GM12878 (cell line): ENCODE measurements at regions not wholly inside any gene's neighbourhood (a gene's known extent, or its start where the extent isn't known, plus 50 kb on each side); places are given as distances from the start of the nearest gene placed in this dataset.

Experiments used
- ATAC-seq: fragments of 200-7000 bp; cut with Tn5 transposase; 3 replicates; pipeline ENCODE4 v1.9.1; 2020; ENCODE audit warnings: mild to moderate bottlenecking, moderate library complexity
- BruUV-seq: library from RNA; stranded (reverse); fragments of 400-500 nt; replicated peaks from 2 replicates; lab custom pipeline; 2021; lab: Mats Ljungman, UMichigan
- CTCF ChIA-PET: fragments of 300-600 bp; sonication (Branson Sonifier 250); formaldehyde crosslinking; extraction: SDS; loops from one replicate; lab custom pipeline; 2021; ENCODE audit warnings: inconsistent platforms; lab: Yijun Ruan, JAX
- POLR2A ChIA-PET: fragments of 350-600 bp; formaldehyde crosslinking; extraction: SDS; loops from one replicate; lab custom pipeline; 2021; ENCODE audit warnings: inconsistent platforms; lab: Charles Lee
- RAD21 ChIA-PET: fragments of 300-600 bp; sonication (Branson Sonifier 250); formaldehyde crosslinking; loops from one replicate; lab custom pipeline; 2023; ENCODE audit warnings: antibody characterized with exemption; ENCODE audit not compliant: unreplicated experiment; lab: Charles Lee
- SMC1A ChIA-PET: fragments of 300-600 bp; sonication (Branson Sonifier 250); formaldehyde crosslinking; loops from one replicate; lab custom pipeline; 2023; ENCODE audit not compliant: unreplicated experiment, uncharacterized antibody; lab: Charles Lee
- DNase-seq: peaks from one replicate; pipeline ENCODE4 v3.0.0-alpha.2; 2011; ENCODE audit warnings: low read depth, low spot score
- FAIRE-seq: peaks from 3 replicates; lab custom pipeline; 2011; peaks lifted over from hg19 to GRCh38; lab: Jason Lieb, UNC
- H2AFZ ChIP-seq: 2 replicates; pipeline ENCODE4 v1.6.0; 2011; ENCODE audit warnings: low read depth, low read length, control low read depth; ENCODE audit not compliant: control insufficient read depth
- H3K27ac ChIP-seq: 2 replicates; pipeline ENCODE4 v1.5.1; 2011; ENCODE audit warnings: control low read depth; ENCODE audit not compliant: control insufficient read depth, insufficient read depth
- H3K27me3 ChIP-seq, 2 experiments: replicated peaks in 1 of 2; 2 replicates each; pipeline versions ENCODE4 v1.6.0 to v1.6.1; 2011; ENCODE audit warnings: low read length in 1 of 2; ENCODE audit not compliant: control insufficient read depth in 2 of 2, insufficient read depth in 2 of 2
- H3K36me3 ChIP-seq, 2 experiments: 2 replicates each; pipeline ENCODE4 v1.5.1; 2011; ENCODE audit warnings: low read length in 1 of 2; ENCODE audit not compliant: control insufficient read depth in 2 of 2, insufficient read depth in 2 of 2
- H3K4me1 ChIP-seq: 2 replicates; pipeline ENCODE4 v1.6.1; 2011; ENCODE audit warnings: mild to moderate bottlenecking, low read length, moderate library complexity, mixed read lengths; ENCODE audit not compliant: control insufficient read depth, insufficient read depth
- H3K4me2 ChIP-seq: 2 replicates; pipeline ENCODE4 v1.6.0; 2011; ENCODE audit warnings: control low read depth; ENCODE audit not compliant: control insufficient read depth, insufficient read depth
- H3K4me3 ChIP-seq: fragments of 200-600 bp; sonication (generic); 2 replicates; pipeline ENCODE4 v1.5.1; 2016
- H3K79me2 ChIP-seq: 2 replicates; pipeline ENCODE4 v1.6.0; 2011; ENCODE audit warnings: low read length; ENCODE audit not compliant: control insufficient read depth, insufficient read depth
- H3K9ac ChIP-seq: 2 replicates; pipeline ENCODE4 v1.8.0; 2011; ENCODE audit warnings: low read length, control low read depth, mixed read lengths; ENCODE audit not compliant: control insufficient read depth, insufficient read depth
- H3K9me3 ChIP-seq: replicated peaks from 3 replicates; pipeline ENCODE4 v1.5.1; 2011; ENCODE audit warnings: mild to moderate bottlenecking, low read length; ENCODE audit not compliant: control insufficient read depth, insufficient read depth
- H4K20me1 ChIP-seq: 2 replicates; pipeline ENCODE4 v1.6.0; 2011; ENCODE audit not compliant: control insufficient read depth, insufficient read depth
- BCL11A ChIP-seq: IDR thresholded peaks from 2 replicates; pipeline ENCODE4 v1.6.1; 2011; ENCODE audit warnings: low read depth, low read length
- CEBPB ChIP-seq, 2 experiments: fragments of 150-350 bp in 1 of 2; IDR thresholded peaks; 2 replicates each; pipeline ENCODE4 v1.6.1; 2012 to 2014; ENCODE audit warnings: low read depth in 2 of 2, low read length in 2 of 2, borderline replicate concordance in 1 of 2, inconsistent platforms in 1 of 2
- CREB1 ChIP-seq: IDR thresholded peaks from 2 replicates; pipeline ENCODE4 v1.6.1; 2012; ENCODE audit warnings: low read depth, mild to moderate bottlenecking, inconsistent platforms
- EP300 ChIP-seq, 2 experiments: fragments of 150-350 bp in 1 of 2; IDR thresholded peaks; 2 replicates each; pipeline ENCODE4 v1.6.1; 2011 to 2012; ENCODE audit warnings: low read depth in 2 of 2, low read length in 2 of 2, borderline replicate concordance in 1 of 2, improper control_type of control experiment in 1 of 2, inconsistent platforms in 1 of 2; ENCODE audit not compliant: control insufficient read depth in 1 of 2
- GATAD2B ChIP-seq: fragments of 450-650 bp; conservative IDR thresholded peaks from 2 replicates; pipeline ENCODE4 v1.6.1; 2017; ENCODE audit warnings: low read depth, mild to moderate bottlenecking, moderate library complexity
- JUND ChIP-seq: IDR thresholded peaks from 2 replicates; pipeline ENCODE4 v1.6.1; 2012; ENCODE audit warnings: low read depth, mild to moderate bottlenecking, low read length, improper control_type of control experiment, moderate library complexity
- MYB ChIP-seq: fragments of 150-350 bp; IDR thresholded peaks from 2 replicates; pipeline ENCODE4 v1.6.1; 2014; ENCODE audit warnings: mild to moderate bottlenecking, low read depth, low read length, borderline replicate concordance
- NFXL1 ChIP-seq: fragments of 450-650 bp; IDR thresholded peaks from 2 replicates; pipeline ENCODE4 v1.6.1; 2017; ENCODE audit warnings: antibody characterized with exemption, mild to moderate bottlenecking, borderline replicate concordance
- PML ChIP-seq: IDR thresholded peaks from 2 replicates; pipeline ENCODE4 v1.6.1; 2012; ENCODE audit warnings: low read length, inconsistent platforms
- POLR2A ChIP-seq: IDR thresholded peaks from 2 replicates; pipeline ENCODE4 v1.6.1; 2011; ENCODE audit warnings: low read depth, mild to moderate bottlenecking, low read length
- RELA ChIP-seq: fragments of 450-650 bp; IDR thresholded peaks from 2 replicates; pipeline ENCODE4 v1.8.0; 2014; ENCODE audit warnings: borderline replicate concordance; ENCODE audit not compliant: partially characterized antibody
- STAT3 ChIP-seq: IDR thresholded peaks from 2 replicates; pipeline ENCODE4 v1.6.1; 2011; ENCODE audit warnings: low read depth, low read length, improper control_type of control experiment
- WGBS: methylation state at CpG from one replicate; pipeline ENCODE4 v1.1.6; 2016; ENCODE audit warnings: low lambda C conversion rate; ENCODE audit not compliant: insufficient replicate concordance, insufficient coverage; ENCODE audit errors: missing lambda C conversion rate; 5-methylcytosine and 5-hydroxymethylcytosine counted together
- in situ Hi-C: fragments of 300-500 bp; cut with MboI; formaldehyde crosslinking; loops from 9 replicates; pipeline ENCODE4 v1.14.3; 2018; ENCODE audit warnings: mixed read lengths
- intact Hi-C: fragments of 100-400 bp; cut with micrococcal nuclease; formaldehyde crosslinking; loops from one replicate; pipeline ENCODE4 v1.14.2; 2022; ENCODE audit not compliant: unreplicated experiment
- TF ChIP-seq, protein P1 (sequence below): fragments of 450-650 bp; IDR thresholded peaks from 2 replicates; pipeline ENCODE4 v1.6.1; 2017; ENCODE audit warnings: mild to moderate bottlenecking
- TF ChIP-seq, protein P2 (sequence below): fragments of 150-350 bp; IDR thresholded peaks from 2 replicates; pipeline ENCODE4 v1.6.1; 2014; ENCODE audit warnings: mild to moderate bottlenecking, low read depth, low read length
- TF ChIP-seq, protein P3 (sequence below): fragments of 450-650 bp; IDR thresholded peaks from 2 replicates; pipeline ENCODE4 v1.6.1; 2017; ENCODE audit warnings: low read depth, mild to moderate bottlenecking, moderate library complexity
- TF ChIP-seq, protein P4 (sequence below): fragments of 450-650 bp; IDR thresholded peaks from 2 replicates; pipeline ENCODE4 v1.6.1; 2016; ENCODE audit warnings: mild to moderate bottlenecking

DNA sequence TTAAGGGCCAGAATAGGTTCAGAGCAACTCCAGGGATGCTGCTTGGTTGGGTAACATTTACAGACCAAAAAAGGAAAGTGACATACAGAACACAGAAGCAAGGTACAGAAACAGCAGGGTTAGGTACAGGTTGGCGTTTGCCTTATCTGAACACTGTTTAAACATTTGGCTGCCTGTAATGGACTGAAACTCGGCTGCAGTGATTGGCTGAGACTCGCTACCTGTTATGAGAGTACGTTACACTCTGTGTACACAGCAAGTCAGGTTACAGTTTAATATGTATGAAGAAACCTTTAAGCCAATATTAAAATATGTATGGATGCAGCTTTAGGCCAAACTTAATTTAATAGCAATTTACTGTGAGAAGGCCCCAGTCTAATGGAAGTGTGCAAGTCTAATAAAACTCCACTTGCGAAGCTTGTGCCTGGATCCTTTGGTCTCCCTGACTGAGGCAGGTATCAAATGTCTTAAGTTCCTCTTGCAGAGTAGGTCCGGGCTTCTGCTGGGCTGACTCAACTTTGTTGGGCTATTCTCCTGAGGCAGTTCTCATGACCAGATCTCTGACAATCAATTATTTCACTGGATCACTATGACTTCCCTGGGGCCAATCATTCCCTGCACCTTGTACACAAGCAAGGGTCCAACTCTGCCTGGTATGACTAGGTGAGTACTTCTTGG lies 204.9 kb downstream of the ZNF462 start (continued):
- TF ChIP-seq, protein P1, sequence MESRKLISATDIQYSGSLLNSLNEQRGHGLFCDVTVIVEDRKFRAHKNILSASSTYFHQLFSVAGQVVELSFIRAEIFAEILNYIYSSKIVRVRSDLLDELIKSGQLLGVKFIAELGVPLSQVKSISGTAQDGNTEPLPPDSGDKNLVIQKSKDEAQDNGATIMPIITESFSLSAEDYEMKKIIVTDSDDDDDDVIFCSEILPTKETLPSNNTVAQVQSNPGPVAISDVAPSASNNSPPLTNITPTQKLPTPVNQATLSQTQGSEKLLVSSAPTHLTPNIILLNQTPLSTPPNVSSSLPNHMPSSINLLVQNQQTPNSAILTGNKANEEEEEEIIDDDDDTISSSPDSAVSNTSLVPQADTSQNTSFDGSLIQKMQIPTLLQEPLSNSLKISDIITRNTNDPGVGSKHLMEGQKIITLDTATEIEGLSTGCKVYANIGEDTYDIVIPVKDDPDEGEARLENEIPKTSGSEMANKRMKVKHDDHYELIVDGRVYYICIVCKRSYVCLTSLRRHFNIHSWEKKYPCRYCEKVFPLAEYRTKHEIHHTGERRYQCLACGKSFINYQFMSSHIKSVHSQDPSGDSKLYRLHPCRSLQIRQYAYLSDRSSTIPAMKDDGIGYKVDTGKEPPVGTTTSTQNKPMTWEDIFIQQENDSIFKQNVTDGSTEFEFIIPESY = no peak
- TF ChIP-seq NFXL1 (no peak), CEBPB (IDR thresholded peaks at IDR 0.05; ENCODE audit: borderline replicate concordance in 1 of 2, low read depth in 2 of 2, low read length in 2 of 2) (no peak), PML (no peak)
- TF ChIP-seq, protein P2, sequence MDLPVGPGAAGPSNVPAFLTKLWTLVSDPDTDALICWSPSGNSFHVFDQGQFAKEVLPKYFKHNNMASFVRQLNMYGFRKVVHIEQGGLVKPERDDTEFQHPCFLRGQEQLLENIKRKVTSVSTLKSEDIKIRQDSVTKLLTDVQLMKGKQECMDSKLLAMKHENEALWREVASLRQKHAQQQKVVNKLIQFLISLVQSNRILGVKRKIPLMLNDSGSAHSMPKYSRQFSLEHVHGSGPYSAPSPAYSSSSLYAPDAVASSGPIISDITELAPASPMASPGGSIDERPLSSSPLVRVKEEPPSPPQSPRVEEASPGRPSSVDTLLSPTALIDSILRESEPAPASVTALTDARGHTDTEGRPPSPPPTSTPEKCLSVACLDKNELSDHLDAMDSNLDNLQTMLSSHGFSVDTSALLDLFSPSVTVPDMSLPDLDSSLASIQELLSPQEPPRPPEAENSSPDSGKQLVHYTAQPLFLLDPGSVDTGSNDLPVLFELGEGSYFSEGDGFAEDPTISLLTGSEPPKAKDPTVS = no peak
- TF ChIP-seq, protein P3, sequence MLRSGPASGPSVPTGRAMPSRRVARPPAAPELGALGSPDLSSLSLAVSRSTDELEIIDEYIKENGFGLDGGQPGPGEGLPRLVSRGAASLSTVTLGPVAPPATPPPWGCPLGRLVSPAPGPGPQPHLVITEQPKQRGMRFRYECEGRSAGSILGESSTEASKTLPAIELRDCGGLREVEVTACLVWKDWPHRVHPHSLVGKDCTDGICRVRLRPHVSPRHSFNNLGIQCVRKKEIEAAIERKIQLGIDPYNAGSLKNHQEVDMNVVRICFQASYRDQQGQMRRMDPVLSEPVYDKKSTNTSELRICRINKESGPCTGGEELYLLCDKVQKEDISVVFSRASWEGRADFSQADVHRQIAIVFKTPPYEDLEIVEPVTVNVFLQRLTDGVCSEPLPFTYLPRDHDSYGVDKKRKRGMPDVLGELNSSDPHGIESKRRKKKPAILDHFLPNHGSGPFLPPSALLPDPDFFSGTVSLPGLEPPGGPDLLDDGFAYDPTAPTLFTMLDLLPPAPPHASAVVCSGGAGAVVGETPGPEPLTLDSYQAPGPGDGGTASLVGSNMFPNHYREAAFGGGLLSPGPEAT = no peak

DNA sequence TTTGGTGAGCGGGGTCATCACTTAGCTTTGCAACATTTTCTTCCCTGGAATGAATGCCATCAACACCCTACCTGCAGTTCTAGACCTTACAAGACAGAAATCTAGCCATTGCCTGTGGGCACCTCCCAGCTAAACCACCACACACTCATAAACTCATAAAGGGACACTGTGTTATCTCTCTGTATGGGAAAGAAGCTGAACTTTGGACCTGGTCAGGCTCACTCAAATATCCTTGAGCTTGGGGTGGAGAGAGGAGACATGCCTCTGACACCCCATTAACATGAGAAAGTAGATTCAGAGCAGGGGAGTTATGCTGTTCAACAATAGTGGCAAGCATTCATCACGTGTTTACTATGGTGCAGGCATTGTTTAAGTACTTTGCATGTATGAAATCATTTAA lies 205.6 kb downstream of the ZNF462 start:
- Histone ChIP-seq H3K27me3 (no peaks in the 10 kb centered on the region; a peak in 1 of 4 replicates), H4K20me1 (no peaks in the 10 kb centered on the region), H3K4me3 (no peak overlapping the region), H3K79me2 (no peaks in the 10 kb centered on the region), H3K27ac (no peak overlapping the region), H3K36me3 (no peaks in the 10 kb centered on the region), H2AFZ (no peak overlapping the region), H3K4me2 (no peak overlapping the region), H3K4me1 (no peaks in the 10 kb centered on the region), H3K9ac (no peak overlapping the region), H3K9me3 (no peaks in the 10 kb centered on the region; the same call in 2 of the 3 replicates)
- no peak for DNase-seq
- no peak for ATAC-seq
- ChIA-PET RAD21 (no interaction called here), CTCF (no interaction called here), POLR2A (no interaction called here), SMC1A (interaction anchor here (0.7 to 1.1 kb wide), 2 partner anchors 9 to 81 kb away, joined by 3 read pairs; no protein-coding TSS in a partner anchor)
- intact Hi-C loops = no loop called here
- no peak for FAIRE-seq
- 0% methylated on average over 2 of the region's 2 CpGs for WGBS
- BruUV-seq = no TSS peak
- in situ Hi-C loops = no loop called here
- TF ChIP-seq GATAD2B (no peak), BCL11A (no peak), STAT3 (no peak), MYB (no peak), RELA (no peak), EP300 (IDR thresholded peaks at IDR 0.05; ENCODE audit: borderline replicate concordance in 1 of 2, control insufficient read depth in 1 of 2, low read depth in 2 of 2, low read length in 2 of 2) (no peak), CREB1 (no peak), NFXL1 (no peak), POLR2A (no peak), JUND (no peak)
- TF ChIP-seq, protein P4, sequence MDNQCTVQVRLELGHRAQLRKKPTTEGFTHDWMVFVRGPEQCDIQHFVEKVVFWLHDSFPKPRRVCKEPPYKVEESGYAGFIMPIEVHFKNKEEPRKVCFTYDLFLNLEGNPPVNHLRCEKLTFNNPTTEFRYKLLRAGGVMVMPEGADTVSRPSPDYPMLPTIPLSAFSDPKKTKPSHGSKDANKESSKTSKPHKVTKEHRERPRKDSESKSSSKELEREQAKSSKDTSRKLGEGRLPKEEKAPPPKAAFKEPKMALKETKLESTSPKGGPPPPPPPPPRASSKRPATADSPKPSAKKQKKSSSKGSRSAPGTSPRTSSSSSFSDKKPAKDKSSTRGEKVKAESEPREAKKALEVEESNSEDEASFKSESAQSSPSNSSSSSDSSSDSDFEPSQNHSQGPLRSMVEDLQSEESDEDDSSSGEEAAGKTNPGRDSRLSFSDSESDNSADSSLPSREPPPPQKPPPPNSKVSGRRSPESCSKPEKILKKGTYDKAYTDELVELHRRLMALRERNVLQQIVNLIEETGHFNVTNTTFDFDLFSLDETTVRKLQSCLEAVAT = no peak
